DND-41 (cell line): ENCODE measurements at regions not wholly inside any gene's neighbourhood (a gene's known extent, or its start where the extent isn't known, plus 50 kb on each side); places are given as distances from the start of the nearest gene placed in this dataset.

Source experiments
- EZH2 ChIP-seq: IDR thresholded peaks from 3 replicates; pipeline ENCODE4 v1.6.1; 2012; ENCODE audit warnings: borderline replicate concordance, low read depth, mild to moderate bottlenecking, moderate library complexity, low read length, inconsistent platforms; ENCODE audit not compliant: severe bottlenecking
- TF ChIP-seq, protein P1 (sequence below): IDR thresholded peaks from 2 replicates; pipeline ENCODE4 v1.5.1; 2012; ENCODE audit warnings: borderline replicate concordance, low read length, moderate library complexity, mild to moderate bottlenecking; ENCODE audit not compliant: poor library complexity, severe bottlenecking; ENCODE audit errors: extremely low read depth

DNA sequence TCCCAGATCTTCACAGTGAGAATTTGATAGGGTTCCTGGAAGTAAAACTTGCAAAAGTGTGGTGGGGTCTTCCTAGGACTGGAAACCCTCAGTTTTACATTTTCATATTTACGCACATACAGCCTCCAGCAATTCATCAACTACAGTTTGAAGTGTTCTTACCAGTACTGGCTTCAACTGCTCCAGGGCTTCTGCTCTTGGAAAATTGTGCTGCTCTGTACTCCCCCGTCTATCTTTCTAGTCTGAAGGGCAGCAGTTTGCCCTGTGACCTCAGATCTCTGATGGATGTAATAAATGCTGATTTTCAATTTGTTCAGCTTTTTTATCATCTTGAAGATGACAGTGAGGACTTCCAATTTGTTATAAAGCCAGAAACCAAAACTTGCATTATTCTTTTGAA is 458.9 kb upstream of the FSTL5 start:
- TF ChIP-seq, protein P1, sequence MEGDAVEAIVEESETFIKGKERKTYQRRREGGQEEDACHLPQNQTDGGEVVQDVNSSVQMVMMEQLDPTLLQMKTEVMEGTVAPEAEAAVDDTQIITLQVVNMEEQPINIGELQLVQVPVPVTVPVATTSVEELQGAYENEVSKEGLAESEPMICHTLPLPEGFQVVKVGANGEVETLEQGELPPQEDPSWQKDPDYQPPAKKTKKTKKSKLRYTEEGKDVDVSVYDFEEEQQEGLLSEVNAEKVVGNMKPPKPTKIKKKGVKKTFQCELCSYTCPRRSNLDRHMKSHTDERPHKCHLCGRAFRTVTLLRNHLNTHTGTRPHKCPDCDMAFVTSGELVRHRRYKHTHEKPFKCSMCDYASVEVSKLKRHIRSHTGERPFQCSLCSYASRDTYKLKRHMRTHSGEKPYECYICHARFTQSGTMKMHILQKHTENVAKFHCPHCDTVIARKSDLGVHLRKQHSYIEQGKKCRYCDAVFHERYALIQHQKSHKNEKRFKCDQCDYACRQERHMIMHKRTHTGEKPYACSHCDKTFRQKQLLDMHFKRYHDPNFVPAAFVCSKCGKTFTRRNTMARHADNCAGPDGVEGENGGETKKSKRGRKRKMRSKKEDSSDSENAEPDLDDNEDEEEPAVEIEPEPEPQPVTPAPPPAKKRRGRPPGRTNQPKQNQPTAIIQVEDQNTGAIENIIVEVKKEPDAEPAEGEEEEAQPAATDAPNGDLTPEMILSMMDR, result no peak
- TF ChIP-seq EZH2, result no peak
